CD4-positive, alpha-beta memory T cell (primary cell): ENCODE measurements at regions not wholly inside any gene's neighbourhood (a gene's known extent, or its start where the extent isn't known, plus 50 kb on each side); places are given as distances from the start of the nearest gene placed in this dataset.
A peak's percentile ranks its signal among the peaks of the same experiment; 100 is the strongest.
"Not testable (repeated sequence)": the region's sequence is repeated elsewhere in the genome, so short reads cannot be mapped to it uniquely, and the experiment has no call there.

Experiments used
- CTCF ChIA-PET: fragments of 350-600 bp; sonication (Branson Sonifier 250); formaldehyde crosslinking; loops from one replicate; lab custom pipeline; 2021; ENCODE audit warnings: inconsistent platforms; ENCODE audit not compliant: partially characterized antibody; lab: Charles Lee
- POLR2A ChIA-PET: fragments of 350-600 bp; sonication (Branson Sonifier 250); formaldehyde crosslinking; loops from one replicate; lab custom pipeline; 2021; ENCODE audit not compliant: partially characterized antibody; lab: Charles Lee
- DNase-seq, 5 donors: peaks; one replicate each; pipeline versions ENCODE4 v3.0.0 to v3.0.0-alpha.2; 2020 to 2022; ENCODE audit warnings: mixed read lengths in 1 of 5
- H3K27ac ChIP-seq: one replicate; pipeline ENCODE4 v1.7.0; 2013; ENCODE audit warnings: low read depth, low read length
- H3K27me3 ChIP-seq: 2 replicates; pipeline ENCODE4 v1.7.0; 2013; ENCODE audit warnings: mild to moderate bottlenecking, low read length, moderate library complexity; ENCODE audit not compliant: insufficient read depth
- H3K36me3 ChIP-seq: 2 replicates; pipeline ENCODE4 v1.7.0; 2013; ENCODE audit warnings: mild to moderate bottlenecking, low read length, moderate library complexity; ENCODE audit not compliant: insufficient read depth
- H3K4me1 ChIP-seq: 2 replicates; pipeline ENCODE4 v1.7.0; 2013; ENCODE audit warnings: mild to moderate bottlenecking, low read length, moderate library complexity; ENCODE audit not compliant: insufficient read depth
- H3K4me3 ChIP-seq, 2 donors: one replicate each; pipeline ENCODE4 v1.7.0; 2013; ENCODE audit warnings: low read length in 2 of 2, mild to moderate bottlenecking in 1 of 2
- H3K9me3 ChIP-seq, 2 donors: one replicate each; pipeline ENCODE4 v1.7.0; 2013; ENCODE audit warnings: low read length in 2 of 2, control low read depth in 1 of 2; ENCODE audit not compliant: control insufficient read depth in 1 of 2
- H3K27ac Mint-ChIP-seq, 7 donors: one replicate each; pipeline ENCODE4 v1.8.0; 2020 to 2021; ENCODE audit warnings: mixed read lengths in 7 of 7, mild to moderate bottlenecking in 6 of 7, inconsistent platforms in 3 of 7, moderate library complexity in 3 of 7
- H3K27me3 Mint-ChIP-seq, 2 donors: one replicate each; pipeline ENCODE4 v1.8.0; 2020 to 2021; ENCODE audit warnings: mixed read lengths in 2 of 2
- H3K36me3 Mint-ChIP-seq, 2 donors: one replicate each; pipeline ENCODE4 v1.8.0; 2020 to 2021; ENCODE audit warnings: mixed read lengths in 2 of 2, inconsistent platforms in 1 of 2, mild to moderate bottlenecking in 1 of 2
- H3K4me1 Mint-ChIP-seq, 4 donors: one replicate each; pipeline ENCODE4 v1.8.0; 2020 to 2021; ENCODE audit warnings: mixed read lengths in 4 of 4, mild to moderate bottlenecking in 1 of 4
- H3K4me3 Mint-ChIP-seq, 8 donors: one replicate each; pipeline ENCODE4 v1.8.0; 2020 to 2021; ENCODE audit warnings: mixed read lengths in 8 of 8, mild to moderate bottlenecking in 7 of 8, moderate library complexity in 6 of 8, inconsistent platforms in 3 of 8
- H3K9me3 Mint-ChIP-seq, 8 donors: one replicate each; pipeline ENCODE4 v1.8.0; 2020 to 2021; ENCODE audit warnings: mixed read lengths in 8 of 8, mild to moderate bottlenecking in 5 of 8, inconsistent platforms in 3 of 8, moderate library complexity in 1 of 8
- intact Hi-C: fragments of 100-400 bp; cut with micrococcal nuclease; formaldehyde crosslinking; loops from one replicate; pipeline ENCODE4 v1.15.1; 2023

DNA sequence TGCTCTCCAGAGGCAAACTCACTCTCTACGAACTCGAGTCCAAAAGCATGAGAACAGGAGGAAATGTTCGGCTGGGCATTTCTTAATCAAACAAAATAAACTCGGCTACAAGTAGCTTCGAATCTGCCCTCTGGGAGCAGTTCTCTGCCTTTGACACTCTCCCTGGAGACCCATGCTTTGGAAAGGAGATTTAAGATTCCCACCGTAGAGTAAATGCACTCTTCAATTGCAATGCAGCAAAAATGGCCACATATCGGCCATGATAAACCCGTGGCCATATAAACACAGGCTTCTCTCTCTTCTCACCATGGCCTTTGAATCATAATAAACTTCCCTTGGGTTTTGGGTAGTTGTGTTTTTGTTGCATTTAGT lies 215.4 kb downstream of the TOMM20 start:
- Mint-ChIP-seq H3K36me3 (no peaks in the 10 kb centered on the region), H3K27ac (peak overlapping the region in 6 of 7 donors; percentile 32 to 80 (median 60)), H3K4me1 (peaks cover 24 to 48% (median 33%) of the 10 kb centered on the region in 4 donors), H3K4me3 (peak overlapping the region in 2 of 8 donors; percentile 17 to 34), H3K9me3 (peaks cover 0 to 2% (median 0%) of the 10 kb centered on the region in 8 donors), H3K27me3 (no peaks in the 10 kb centered on the region)
- intact Hi-C loops, result no loop called here
- no peaks in the 10 kb centered on the region for H3K9me3 ChIP-seq
- peaks cover 29% of the 10 kb centered on the region for H3K4me1 ChIP-seq
- H3K36me3 ChIP-seq, result no peaks in the 10 kb centered on the region
- H3K27ac ChIP-seq, result no peak overlapping the region
- ChIA-PET CTCF (interaction anchor here (1.3 kb wide), 1 partner anchor 12 kb away, joined by 3 read pairs; no protein-coding TSS in a partner anchor), POLR2A (interaction anchor here (1.5 to 2.7 kb wide), 4 partner anchors 20 to 189 kb away, joined by 3 to 14 read pairs (median 10); no protein-coding TSS in a partner anchor)
- DNase-seq, result no peak
- no peak overlapping the region for H3K4me3 ChIP-seq
- H3K27me3 ChIP-seq, result no peaks in the 10 kb centered on the region

DNA sequence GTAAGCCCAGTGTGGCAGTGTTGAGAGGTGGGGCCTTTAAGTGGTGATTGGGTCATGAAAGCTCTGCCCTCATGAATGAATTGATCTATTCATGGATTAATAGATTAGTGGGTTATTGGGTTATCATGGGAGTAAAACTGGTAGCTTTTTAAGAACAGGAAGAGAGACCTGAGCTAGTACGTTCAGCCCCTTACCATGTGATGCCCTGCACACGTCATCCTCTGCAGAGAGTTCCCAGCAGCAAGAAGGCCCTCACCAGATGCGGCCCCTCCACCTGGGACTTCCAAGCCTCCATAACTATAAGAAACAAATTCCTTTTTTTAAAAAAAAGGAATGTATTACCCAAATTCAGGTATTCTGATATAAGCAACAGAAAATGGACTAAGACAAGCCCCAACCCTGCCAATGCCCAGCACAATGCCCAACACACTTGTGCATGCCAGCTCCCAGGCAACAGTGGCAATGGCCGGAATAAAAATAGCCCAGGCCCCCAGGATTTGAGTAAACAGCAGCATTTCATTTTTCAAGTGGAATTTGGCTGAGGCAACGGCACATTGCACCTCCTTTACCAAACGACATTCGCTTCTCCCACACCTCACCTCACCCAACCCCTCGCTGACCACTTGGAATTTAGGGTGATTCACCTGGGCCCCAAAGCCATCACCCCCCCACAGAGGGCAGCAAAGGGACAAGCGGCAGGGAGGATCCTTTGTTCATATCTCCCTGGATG lies 215.9 kb downstream of the TOMM20 start:
- peaks cover 29% of the 10 kb centered on the region for H3K4me1 ChIP-seq
- no peaks in the 10 kb centered on the region for H3K27me3 ChIP-seq
- H3K36me3 ChIP-seq, result no peaks in the 10 kb centered on the region
- no peaks in the 10 kb centered on the region for H3K27me3 Mint-ChIP-seq
- no peak overlapping the region for H3K4me3 ChIP-seq
- no peaks in the 10 kb centered on the region for H3K9me3 ChIP-seq
- H3K4me1 Mint-ChIP-seq, result peaks cover 24 to 48% (median 33%) of the 10 kb centered on the region in 4 donors
- ChIA-PET CTCF (interaction anchor here (1.0 to 1.3 kb wide), 3 partner anchors 10 to 34 kb away, joined by 3 to 4 read pairs (median 3); no protein-coding TSS in a partner anchor), POLR2A (interaction anchor here (0.8 to 3.0 kb wide), 7 partner anchors 13 to 302 kb away, joined by 3 to 28 read pairs (median 12); partner anchors contain the start of gene IRF2BP2)
- no peak overlapping the region for H3K27ac ChIP-seq
- peak in 2 of 5 donors; percentile 11 to 16 for DNase-seq
- H3K4me3 Mint-ChIP-seq, result peak overlapping the region in 4 of 8 donors; percentile 17 to 73 (median 52)
- no peaks in the 10 kb centered on the region for H3K36me3 Mint-ChIP-seq
- H3K27ac Mint-ChIP-seq, result peak overlapping the region; percentile 68 to 95 (median 93)
- peaks cover 0 to 2% (median 0%) of the 10 kb centered on the region in 8 donors for H3K9me3 Mint-ChIP-seq
- intact Hi-C loops, result no loop called here

DNA sequence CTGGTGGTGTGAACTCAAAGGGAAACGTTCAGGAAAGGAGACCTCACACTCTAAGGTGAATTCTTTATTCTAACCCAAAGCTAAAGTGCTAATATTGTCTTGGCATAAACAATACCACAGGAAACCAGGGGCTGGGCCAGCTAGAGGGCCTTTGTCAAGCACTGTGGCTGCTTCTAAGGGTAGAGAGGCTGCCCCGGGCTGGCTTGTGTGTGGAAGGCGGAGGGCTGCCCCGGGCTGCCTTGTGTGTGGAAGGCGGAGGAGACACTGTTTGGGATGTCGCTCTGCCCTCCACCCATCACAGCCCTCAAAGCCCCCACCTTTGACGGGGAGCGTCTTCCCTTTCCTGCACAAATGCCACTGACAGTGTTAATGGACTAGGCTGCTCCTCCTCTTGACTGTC lies 216.8 kb downstream of the TOMM20 start:
- Mint-ChIP-seq H3K4me3 (peak overlapping the region in 7 of 8 donors; percentile 28 to 73 (median 67)), H3K36me3 (no peaks in the 10 kb centered on the region), H3K9me3 (peaks cover 0 to 2% (median 0%) of the 10 kb centered on the region in 8 donors), H3K4me1 (peaks cover 24 to 48% (median 33%) of the 10 kb centered on the region in 4 donors), H3K27ac (peak overlapping the region; percentile 68 to 95 (median 93)), H3K27me3 (no peaks in the 10 kb centered on the region)
- no peaks in the 10 kb centered on the region for H3K27me3 ChIP-seq
- H3K4me3 ChIP-seq, result no peak overlapping the region
- ChIA-PET CTCF (interaction anchor here (1.0 to 1.2 kb wide), 2 partner anchors 33 kb away, joined by 4 to 5 read pairs; no protein-coding TSS in a partner anchor), POLR2A (interaction anchor here (0.6 to 3.0 kb wide), 10 partner anchors 10 to 301 kb away, joined by 3 to 28 read pairs (median 6); partner anchors contain the start of gene IRF2BP2)
- DNase-seq, result peak; percentile 54 to 73 (median 60)
- peak overlapping the region; percentile 40 for H3K27ac ChIP-seq
- H3K9me3 ChIP-seq, result no peaks in the 10 kb centered on the region
- intact Hi-C loops, result no loop called here
- peaks cover 29% of the 10 kb centered on the region for H3K4me1 ChIP-seq
- H3K36me3 ChIP-seq, result no peaks in the 10 kb centered on the region

DNA sequence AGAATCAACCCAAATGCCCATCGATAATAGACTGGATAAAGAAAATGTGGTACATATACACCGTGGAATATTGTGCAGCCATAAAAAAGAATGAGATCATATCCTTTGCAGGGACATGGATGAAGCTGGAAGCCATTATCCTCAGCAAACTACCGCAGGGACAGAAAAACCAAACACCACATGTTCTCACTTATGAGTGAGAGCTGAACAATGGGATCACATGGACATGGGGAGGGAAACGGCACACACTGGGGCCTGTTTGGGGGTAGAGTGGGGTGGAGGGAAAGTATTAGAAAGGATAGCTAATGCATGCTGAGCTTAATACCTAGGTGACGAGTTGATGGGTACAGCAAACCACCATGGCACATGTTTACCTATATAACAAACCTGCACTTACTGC lies 217.5 kb downstream of the TOMM20 start:
- H3K4me3 ChIP-seq, intact Hi-C loops, H3K27me3 Mint-ChIP-seq, H3K27me3 ChIP-seq, H3K36me3 Mint-ChIP-seq, H3K9me3 Mint-ChIP-seq, DNase-seq, H3K9me3 ChIP-seq, H3K36me3 ChIP-seq: not testable (repeated sequence)
- H3K27ac Mint-ChIP-seq, result peak overlapping the region; percentile 68 to 95 (median 93)
- peaks cover 29% of the 10 kb centered on the region for H3K4me1 ChIP-seq
- ChIA-PET CTCF (interaction anchor here (1.0 to 1.2 kb wide), 3 partner anchors 34 to 412 kb away, joined by 3 to 5 read pairs (median 3); no protein-coding TSS in a partner anchor), POLR2A (interaction anchor here (0.6 to 3.0 kb wide), 10 partner anchors 9 to 300 kb away, joined by 3 to 28 read pairs (median 6); partner anchors contain the start of gene IRF2BP2)
- peaks cover 24 to 48% (median 33%) of the 10 kb centered on the region in 4 donors for H3K4me1 Mint-ChIP-seq
- peak overlapping the region in 6 of 8 donors; percentile 44 to 73 (median 68) for H3K4me3 Mint-ChIP-seq
- H3K27ac ChIP-seq, result peak overlapping the region; percentile 40

DNA sequence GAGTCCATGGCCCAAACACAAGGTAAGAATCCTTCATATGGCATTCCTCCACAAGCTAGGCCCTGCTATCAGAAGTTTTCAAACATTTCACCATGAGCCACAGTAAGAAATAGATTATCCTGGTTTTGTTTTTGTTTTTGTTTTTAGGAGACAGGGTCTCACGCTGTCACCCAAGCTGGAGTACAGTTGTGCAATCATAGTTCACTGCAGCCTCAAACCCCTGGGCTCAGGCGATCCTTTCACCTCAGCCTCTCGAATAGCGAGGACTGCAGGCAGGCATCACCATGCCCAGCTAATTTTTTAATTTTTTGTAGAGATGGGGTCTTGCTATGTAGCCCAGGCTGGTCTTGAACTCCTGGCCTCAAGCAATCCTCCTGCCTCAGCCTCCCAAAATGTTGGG lies 218.8 kb downstream of the TOMM20 start:
- no peak for DNase-seq
- H3K9me3 Mint-ChIP-seq, result peaks cover 0 to 2% (median 0%) of the 10 kb centered on the region in 8 donors
- no peaks in the 10 kb centered on the region for H3K27me3 Mint-ChIP-seq
- intact Hi-C loops, result no loop called here
- H3K27me3 ChIP-seq, result no peaks in the 10 kb centered on the region
- no peak overlapping the region for H3K4me3 ChIP-seq
- peak overlapping the region in 2 of 7 donors; percentile 8 to 25 for H3K27ac Mint-ChIP-seq
- H3K4me1 ChIP-seq, result peaks cover 29% of the 10 kb centered on the region
- ChIA-PET POLR2A (interaction anchor here (1.4 to 3.0 kb wide), 2 partner anchors 16 to 186 kb away, joined by 5 to 28 read pairs; no protein-coding TSS in a partner anchor), CTCF (interaction anchor here (1.0 to 1.4 kb wide), 2 partner anchors 115 to 410 kb away, joined by 3 read pairs; no protein-coding TSS in a partner anchor)
- H3K36me3 ChIP-seq, result no peaks in the 10 kb centered on the region
- no peaks in the 10 kb centered on the region for H3K9me3 ChIP-seq
- H3K36me3 Mint-ChIP-seq, result no peaks in the 10 kb centered on the region
- H3K4me1 Mint-ChIP-seq, result peaks cover 23 to 41% (median 31%) of the 10 kb centered on the region in 4 donors
- no peak overlapping the region for H3K27ac ChIP-seq
- H3K4me3 Mint-ChIP-seq, result no peak overlapping the region

DNA sequence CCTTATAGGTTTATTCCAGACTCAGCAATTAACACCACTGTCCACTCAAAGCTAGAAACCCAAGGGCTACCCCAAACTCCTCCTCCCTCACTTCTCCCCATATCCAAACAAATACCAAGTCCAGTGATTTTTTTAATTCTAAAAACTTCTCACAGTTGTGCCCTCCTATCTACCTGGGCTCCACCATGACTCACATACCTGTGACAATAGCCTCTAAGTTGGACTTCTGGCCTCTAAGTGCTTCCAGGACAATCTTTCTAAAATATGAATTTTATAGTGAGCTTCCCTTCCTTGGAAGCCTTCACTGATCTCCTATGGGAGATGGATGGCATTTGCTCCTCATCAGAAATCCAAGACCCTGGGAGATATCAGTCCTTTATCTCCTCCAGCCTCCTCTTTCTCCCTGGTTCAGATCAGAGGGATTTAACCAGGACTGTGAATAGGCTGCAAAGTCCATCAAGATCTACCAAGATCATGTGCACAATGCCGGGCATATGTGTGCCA lies 219.3 kb downstream of the TOMM20 start:
- Histone ChIP-seq H3K4me3 (no peak overlapping the region), H3K4me1 (peaks cover 29% of the 10 kb centered on the region), H3K27ac (no peak overlapping the region), H3K27me3 (no peaks in the 10 kb centered on the region), H3K36me3 (no peaks in the 10 kb centered on the region), H3K9me3 (no peaks in the 10 kb centered on the region)
- no peaks in the 10 kb centered on the region for H3K36me3 Mint-ChIP-seq
- H3K9me3 Mint-ChIP-seq, result no peaks in the 10 kb centered on the region
- DNase-seq, result no peak
- no peaks in the 10 kb centered on the region for H3K27me3 Mint-ChIP-seq
- peaks cover 23 to 39% (median 31%) of the 10 kb centered on the region in 4 donors for H3K4me1 Mint-ChIP-seq
- no peak overlapping the region for H3K4me3 Mint-ChIP-seq
- peak overlapping the region in 4 of 7 donors; percentile 18 to 39 (median 31) for H3K27ac Mint-ChIP-seq
- ChIA-PET POLR2A (interaction anchor here (1.4 kb wide), 1 partner anchor 186 kb away, joined by 5 read pairs; no protein-coding TSS in a partner anchor), CTCF (interaction anchor here (1.4 kb wide), 1 partner anchor 115 kb away, joined by 3 read pairs; no protein-coding TSS in a partner anchor)
- intact Hi-C loops, result no loop called here
